Activated CD4-positive, alpha-beta T cell treated with anti-CD3 and anti-CD28 coated beads, Interleukin-2, Interleukin-6, amounts not matched to agents 100 ng/mL and 50 ng/mL, durations not matched to agents 16 hours and 8 hours (primary cell): ENCODE measurements at regions not wholly inside any gene's neighbourhood (a gene's known extent, or its start where the extent isn't known, plus 50 kb on each side); places are given as distances from the start of the nearest gene placed in this dataset.

Experiments used
- DNase-seq: peaks from one replicate; pipeline ENCODE4 v3.0.0-alpha.2; 2020

DNA sequence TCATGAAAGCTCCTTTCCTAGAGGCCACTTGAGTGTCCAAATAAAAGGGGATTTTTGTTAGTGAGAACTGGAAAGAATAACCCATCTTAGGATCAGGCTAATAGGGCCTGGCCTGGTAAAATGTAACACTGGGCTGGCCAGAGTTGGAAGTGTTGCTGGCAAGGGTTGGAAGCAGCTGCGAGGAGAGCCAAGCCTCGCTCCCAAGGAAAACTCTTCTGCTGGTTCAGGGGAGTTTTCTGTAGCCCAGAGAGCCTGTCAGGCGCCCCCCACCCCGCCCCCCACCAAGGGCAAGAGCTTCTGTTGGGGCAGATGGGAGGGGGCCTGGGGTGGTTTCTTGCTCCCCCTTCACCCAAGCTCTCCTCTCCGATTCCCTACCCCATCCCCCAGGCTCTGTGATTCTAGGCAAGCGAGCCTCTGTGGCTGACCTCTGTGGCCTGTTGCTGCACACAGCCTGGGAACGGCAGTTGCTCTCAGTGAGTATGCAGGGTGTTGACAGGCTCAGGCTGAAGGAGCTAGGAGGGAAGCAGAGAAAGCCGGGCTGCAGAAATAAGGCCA is 547.8 kb downstream of the CCDC171 start:
- DNase-seq = no peak

DNA sequence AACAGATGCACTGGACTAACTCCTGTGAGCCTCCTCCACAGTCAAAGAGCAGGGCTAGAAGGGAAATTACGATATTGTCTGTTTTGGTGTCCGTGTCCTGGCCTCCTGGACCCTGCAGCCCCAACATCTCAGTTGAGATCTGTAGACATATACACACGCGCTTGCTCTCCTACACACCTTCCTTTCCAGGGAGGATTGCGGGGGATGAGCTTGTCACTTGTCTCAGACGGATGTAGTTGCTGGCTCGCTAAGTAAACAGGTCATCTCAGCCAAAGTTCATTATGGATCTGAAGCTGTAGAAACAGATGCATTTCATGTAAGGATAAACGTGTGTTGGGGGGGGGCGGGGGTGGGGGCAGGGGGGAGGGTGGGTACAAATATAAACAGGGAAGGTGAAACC is 549.3 kb downstream of the CCDC171 start:
- no peak for DNase-seq

DNA sequence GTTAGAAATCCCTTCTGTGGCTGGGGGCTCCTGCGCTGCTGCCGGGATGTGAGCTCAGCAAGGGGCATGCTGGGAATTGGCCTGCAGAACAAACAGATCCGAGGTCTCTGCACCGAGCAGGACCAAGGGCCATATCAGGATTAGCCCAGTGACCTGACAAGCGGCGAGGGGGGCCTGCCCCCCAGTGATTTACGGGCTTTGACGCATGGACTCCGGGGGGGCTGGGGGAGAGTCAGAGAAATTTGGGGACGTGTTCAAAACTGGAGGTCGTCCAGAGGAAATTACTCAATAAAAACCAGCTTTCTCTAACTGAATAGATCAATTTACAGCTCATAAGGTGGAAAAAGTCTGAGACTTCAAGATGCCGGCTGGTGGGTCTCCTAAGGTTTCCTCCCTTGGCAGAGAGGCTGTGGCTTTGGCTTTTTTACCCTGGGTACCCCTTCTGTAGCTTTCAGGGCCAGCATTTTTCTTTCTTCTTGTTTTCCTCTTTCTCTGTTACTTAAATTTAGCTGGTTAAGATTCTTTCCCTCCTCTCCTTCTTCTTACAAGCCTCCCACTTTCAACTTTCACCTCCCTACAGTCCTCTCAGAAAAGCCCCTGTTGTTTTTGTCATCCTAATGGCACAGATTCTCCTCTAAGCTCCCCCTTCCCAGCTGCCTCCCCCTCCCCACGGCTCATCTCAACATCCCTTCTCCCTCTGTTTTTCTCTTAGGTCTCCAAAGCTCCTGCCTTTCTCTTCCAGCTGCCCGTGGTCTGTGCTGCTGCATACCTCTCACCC is 551.0 kb downstream of the CCDC171 start:
- DNase-seq = no peak

DNA sequence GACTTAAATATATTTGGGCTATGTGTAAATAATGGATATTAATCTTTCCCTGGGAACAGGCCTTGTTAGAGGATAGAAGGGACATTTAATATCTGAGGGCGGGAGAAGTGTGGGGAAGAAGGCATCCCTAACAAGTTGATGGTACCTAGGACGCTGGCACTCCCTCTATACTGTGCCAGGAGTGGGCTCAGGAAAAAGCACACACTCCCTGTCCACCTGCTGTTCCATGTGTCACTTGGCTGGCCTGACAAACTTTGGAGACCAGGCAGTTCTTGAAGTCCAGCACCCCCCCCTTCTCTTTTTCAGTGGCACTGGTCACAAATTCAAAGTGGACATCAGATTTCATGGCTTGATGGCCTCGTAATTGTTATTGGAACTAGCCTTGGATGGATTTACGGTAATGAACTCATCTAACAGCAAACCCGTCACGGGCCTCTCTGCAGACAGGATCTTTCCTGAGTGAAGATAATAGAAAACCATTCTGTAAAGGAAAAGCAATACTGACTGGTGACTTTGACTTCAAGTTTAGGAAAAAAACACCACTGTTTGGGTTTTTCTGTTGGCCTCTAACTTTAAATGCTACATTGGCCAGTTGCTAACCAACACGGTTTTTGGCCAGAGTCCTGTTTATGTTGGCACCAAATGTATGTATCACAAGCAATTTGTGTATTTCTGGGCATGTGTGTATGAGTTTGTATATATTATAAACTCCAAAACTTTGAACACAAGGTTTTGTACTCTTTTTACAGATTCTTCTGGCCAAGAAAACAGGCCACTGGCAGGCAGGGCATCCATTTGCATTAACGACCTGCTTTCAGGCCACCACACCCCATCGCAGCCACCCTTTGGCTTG is 552.6 kb downstream of the CCDC171 start:
- no peak for DNase-seq

DNA sequence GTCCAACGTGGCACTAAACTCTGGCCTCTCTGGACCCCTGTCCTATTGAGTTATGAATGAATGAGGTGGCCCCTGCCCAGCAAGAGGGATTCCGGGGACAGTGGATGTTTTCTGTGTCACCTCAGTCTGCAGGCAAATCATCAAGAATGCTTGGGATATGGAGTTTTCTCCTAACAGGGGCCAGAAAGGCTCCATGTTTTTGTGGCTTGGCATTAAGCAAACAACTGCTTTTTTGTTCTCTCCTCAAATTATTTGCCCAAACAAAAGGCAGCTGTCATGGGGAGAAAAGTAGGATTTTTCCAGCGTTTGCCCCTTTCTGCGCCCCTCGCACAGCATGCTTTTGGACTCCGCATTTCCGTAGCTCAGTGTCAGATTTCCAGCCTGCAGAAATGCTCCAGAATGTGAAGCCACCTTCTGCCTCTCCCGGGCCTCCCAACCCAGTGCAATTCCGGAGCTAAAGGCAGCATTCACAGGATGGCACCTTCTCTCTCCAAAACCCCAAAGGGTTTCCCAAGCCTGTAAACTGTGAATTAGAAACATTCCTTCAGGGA is 553.3 kb downstream of the CCDC171 start:
- no peak for DNase-seq

DNA sequence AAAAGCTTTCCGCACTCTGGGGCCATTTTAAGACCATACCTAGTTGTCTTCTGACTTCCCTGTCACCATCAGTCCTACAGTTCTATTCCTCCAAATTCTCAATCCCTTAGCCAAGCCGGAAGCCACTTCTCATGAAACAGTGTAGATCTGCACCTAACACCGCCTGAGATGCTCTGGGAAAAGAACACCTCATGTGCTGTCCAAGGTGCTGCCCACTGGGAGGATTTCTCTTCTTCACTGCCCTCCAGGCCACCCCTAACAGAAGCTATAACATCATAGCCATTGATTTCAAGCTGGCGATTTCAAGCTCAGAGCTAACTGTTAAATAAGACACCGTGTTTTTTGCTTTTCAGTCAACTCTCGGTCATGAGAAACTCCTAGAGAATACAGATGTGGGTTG is 559.3 kb downstream of the CCDC171 start:
- no peak for DNase-seq

DNA sequence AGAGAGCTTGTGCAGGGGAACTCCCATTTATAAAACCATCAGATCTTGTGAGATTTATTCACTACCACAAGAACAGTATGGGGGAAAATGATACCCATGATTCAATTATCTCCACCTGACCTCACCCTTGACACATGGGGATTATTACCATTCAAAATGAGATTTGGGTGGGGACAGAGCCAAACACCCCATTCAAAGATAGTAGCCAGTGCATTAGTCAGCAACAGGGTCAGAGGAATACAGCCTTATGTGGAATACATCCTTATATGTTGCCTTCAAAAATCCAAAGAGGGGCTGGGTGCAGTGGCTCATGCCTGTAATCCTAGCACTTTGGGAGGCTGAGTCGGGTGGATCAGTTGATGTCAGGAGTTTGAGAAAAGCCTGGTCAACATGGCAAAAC is 563.2 kb downstream of the CCDC171 start:
- no peak for DNase-seq

DNA sequence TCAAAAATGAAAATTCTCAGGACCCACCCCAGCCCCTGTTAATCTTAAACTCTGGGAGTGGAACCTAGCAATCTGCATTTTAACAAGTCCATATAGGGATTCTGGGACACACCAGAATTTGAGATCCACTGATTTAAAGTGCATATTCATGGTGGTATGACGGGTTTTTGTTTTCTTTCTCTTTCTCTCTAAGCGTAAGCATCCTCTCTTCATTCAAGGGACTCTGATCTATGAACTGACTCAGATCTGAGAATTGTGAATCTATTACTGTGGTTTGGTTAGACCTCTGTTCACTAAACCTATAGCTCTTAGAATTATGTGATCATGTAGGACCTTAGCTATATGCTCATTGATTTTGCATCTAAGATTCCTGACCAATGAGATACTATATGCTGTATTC is 565.2 kb downstream of the CCDC171 start:
- no peak for DNase-seq

DNA sequence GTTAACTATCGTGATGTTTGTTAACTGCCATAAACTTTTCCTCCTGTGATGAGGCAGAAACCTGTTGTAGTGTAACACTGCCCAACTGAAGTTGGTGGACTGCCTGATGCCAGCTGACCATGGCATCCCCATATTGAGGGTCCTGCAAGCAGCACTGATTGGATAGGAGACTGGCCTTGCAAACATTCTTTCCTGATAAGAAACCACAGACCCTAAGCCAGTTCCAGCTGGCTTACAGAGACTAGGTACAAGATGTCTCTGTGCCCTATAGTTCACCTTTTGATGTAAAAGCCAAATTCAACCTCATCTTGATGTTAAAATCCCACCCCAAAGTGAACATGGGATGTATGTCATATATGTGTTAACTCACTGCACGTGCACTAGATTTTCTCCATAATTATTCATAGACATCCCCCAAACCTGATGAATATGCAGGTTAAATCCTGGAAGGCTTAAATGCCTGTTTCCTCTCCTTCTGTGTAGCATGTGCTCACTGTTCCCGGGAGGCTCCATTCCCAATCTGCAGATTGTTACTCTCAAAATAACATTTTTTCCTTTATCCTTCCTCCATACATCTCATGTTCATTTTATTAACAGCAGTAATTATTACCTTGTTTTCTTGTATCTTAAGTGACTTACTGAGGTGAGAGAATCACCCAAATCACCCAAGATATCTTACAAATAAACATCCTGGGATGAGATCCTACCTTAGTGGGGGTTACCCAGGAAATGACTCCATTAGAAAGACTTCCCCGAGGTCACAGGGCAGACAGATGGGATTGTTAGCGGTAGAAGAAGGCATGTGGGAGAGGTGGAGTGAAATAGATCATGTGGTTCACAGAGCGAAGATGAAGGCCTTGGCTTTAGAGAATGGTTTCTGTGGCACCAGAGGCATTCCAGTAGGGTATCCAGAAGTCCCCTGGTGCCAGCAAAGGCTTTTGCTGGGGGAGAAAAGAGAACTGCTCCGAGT is 566.7 kb downstream of the CCDC171 start:
- no peak for DNase-seq

DNA sequence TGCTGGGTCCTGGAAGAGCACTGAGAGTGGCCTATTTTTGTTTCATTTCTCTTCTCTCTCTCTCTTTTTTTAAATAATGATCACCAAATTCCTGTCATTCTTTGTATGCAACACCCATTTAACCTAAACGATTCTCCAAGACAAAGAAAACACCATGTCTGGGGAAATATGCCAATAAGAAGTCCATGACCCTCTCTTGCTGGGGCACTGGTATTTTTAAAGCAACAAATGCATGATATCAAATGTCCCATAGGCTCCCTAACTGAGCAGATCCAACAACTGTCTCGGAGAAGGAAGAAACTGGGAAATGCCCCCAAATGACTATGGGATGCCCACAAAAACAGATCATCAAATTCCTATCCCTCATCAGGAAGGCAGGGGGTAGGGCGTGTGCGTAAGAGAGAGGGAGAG is 567.4 kb downstream of the CCDC171 start:
- no peak for DNase-seq

DNA sequence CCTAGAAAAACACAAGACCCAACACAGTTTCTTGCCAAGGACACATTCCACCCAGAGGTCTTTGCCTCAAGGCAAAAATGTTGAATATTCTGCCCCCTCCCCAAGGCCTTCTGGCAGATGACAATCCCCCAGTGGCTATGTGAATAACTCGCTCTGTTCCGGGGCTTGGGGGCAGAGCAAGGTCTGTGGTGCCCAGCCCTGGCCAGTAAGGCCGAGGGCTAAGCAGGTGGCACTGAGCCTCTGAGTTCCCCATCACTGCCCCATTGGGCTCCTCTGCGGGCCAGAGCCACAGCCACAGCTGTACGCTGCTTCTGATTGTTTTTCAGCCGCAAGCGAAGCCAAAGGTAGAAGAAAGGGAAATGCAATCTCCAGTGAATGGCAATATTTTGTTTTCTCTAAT is 567.9 kb downstream of the CCDC171 start:
- no peak for DNase-seq

DNA sequence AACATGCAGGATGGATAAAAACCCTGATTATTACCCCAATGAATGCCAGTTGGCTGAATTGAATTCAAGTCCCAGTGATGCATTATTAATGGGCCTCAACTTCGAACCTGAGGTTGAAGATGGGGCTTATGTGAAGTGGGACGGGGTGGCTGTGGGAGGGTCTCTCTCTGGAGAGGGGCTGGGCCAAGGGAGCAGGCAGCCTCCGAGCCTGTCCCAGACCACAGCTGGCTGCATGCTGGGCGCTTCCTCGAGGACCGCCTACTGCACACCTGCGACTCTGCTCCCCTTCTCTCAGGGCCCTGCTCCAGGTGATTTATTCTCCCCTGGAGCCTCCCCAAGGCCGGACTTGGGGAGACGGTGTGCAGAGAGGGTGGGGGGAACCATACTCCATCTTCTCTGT is 568.3 kb downstream of the CCDC171 start:
- DNase-seq = no peak

DNA sequence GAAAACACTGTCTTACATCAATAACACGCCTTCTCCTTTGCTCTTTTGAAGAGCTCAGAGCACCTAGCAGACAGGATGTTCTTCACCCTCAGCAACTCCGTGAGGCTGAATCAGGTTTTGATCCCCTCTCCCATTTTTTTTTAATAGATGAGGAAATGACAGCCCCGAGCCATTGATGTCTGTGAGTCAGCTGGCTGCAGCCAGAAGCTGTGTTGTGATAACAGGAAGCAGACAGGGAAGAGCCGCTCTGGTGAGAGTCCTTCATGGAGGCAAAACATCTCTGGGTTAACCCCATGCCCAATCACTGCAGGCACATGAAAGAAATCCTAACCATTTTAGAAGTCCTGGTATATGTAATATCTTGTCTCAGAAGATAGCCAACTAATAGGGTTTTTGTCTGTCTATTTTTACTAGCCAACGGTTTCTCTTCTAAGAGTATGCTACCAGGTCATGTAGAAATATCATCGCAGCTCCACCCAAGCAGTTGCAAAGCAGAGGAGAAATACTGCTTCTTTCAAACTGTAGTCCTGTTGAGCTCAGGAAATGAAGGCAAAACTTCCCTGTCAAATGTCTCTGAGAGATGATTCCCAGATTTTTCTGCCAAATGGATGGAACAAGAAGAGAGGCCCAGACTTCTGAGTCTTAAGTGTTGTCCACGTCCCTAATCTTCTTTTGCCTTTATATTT is 568.9 kb downstream of the CCDC171 start:
- no peak for DNase-seq

DNA sequence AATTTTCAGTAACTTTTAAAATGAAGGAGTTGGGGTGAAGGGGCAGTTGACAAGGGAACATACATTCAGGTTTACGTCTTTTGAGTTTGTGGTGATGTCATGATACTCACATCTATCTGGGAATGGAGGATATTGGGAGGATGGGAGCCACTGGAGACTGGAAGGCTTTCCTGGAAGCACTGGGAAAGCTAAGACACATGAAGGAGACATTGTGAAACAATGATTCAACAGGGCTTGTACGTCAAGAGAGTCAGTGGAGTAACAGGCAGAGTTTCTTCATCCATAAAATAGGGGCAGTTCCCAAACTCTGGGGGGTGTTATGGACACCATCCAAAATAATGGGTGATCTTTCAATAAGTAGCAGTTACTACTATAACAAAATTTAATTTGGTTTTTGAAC is 572.8 kb downstream of the CCDC171 start:
- no peak for DNase-seq

DNA sequence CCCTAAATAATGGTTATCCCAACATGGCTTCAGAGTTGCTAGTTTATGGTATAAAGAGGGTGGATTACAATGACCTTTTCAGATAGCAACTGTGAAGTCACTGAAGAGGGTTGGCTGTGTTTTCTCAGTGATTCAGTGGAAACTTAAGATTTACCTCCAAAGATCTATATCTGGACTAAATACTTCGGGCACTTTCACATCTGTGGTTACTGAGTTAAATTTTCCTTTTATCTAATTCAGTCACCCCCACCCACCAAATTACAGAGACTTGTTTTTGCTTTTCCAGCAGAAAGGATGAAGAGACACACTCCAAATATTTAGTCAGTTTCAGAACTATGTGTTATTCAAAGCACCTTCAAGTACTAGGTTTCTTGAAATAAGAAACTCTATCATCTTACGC is 573.2 kb downstream of the CCDC171 start:
- DNase-seq = no peak

DNA sequence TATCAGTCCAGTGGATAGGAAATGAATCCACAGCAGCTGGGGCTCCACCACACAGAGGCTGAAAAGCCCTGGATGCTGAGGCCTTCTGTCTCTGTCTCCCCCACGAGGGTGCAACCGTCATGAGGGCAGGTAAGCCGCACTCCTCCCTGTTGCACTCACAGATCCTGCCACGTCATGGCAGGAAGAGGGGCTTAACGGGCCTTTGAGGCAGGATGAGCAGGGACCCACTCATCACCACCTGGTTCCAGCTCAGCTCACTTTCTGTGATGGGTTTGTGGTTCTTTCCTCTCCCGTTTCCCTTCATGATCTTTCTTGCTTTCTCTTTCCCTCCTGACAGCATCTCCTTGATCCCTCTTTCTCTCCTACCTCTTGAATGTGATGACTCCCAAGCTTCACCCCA is 575.2 kb downstream of the CCDC171 start:
- no peak for DNase-seq

DNA sequence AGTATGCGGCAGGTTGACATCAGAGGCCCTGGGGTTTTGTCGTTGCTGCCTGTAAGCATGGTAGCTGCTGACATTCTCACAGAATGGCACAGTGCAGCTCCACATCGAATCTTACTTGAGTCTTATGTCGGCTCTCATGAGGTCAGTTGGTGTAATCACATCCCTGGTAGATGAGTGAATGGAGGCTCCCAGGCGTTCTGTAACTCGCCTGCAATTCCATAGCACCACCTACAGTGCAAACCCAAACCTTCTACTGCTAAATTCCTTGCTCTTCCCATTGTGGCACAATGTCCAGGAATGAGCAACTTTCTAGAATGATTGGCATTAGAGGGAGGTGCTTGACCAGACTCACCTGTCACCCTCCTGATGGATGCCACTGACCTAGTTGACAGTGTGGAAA is 578.4 kb downstream of the CCDC171 start:
- no peak for DNase-seq

DNA sequence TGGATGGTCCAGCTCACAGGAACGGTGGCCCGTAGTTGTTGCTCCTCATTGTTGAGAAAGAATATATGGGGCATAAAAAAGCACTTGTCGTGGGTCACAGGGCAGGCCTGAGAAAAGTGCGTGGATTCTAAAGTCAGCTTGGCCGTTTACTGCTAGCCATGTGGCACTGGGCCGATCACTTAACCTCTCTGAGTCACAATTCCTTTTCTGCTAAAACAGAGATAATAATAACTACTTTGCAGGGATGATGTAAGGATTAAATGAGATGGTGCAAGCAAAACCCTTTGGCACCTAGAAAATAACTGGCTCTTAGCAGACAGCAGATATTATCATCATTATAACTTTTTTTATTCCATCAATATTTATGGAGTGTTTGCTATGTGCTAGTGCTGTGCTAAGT is 579.7 kb downstream of the CCDC171 start:
- no peak for DNase-seq

DNA sequence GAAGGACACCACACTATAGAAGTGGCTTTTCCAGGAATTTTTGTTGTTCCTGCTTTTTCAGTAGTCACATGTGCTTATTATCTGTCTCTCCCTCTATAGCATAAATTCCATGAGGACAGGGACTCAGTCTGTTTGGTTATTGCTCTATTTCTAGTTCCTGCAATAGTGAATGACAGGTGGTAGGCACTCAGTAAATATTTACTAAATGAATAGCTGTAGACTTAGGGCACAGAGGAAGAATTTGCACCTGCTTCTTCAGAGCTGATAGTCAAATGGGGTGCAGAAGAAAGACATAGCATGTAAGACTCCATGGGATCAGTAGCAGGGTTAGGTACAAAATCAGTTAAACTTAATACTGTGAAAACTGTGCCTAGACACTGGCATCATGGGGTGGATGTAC is 580.2 kb downstream of the CCDC171 start:
- no peak for DNase-seq

DNA sequence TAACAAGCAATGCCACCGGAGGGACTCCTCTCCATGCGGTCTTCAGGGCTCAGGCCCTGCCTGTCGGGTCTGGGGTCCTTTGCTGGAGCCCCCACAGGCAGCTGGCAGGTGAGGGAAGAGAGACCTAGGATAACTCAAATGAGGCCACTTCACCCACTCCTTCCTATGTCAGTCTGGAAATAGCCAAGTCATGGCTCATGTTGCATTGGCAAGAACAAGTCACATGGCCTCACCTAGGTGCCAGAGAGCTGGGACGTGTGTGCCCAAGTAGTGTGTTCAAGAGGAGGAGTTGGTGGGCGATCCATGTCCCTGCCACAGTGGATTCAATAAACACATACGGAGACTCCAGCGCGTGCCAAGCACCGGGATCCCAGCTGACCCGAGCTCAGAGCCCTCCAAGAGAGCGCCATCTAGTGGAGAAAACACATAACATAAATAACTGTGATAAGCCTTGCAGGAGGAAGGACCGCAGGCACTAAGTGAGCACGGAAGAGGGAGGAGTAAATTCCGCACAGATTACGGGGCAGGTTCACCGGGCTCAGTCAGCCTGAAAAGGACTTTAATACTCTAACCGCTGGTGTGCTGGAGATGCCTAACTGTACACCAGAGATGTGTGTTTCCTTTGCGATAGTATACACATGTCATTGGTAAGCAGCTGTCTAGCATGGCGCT is 580.8 kb downstream of the CCDC171 start:
- peak; percentile 58 for DNase-seq

DNA sequence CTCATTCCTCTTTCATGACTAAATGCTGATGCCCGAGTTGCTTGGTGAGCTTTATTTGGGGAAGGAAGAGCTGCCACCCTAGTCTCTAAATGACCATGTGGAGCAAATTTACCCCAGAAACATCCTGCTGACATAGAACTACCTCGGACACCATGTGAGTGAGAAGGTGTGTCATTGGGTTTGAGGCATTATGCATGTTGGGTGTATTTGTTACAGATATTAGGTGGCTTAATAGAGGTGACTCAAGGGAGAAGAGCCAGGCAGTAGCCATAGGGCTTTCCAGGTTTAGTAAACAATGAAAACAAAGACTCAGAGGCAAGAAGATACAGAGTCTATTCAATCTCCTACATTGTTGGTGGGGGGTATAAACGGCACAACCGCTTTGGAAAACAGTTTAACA is 581.5 kb downstream of the CCDC171 start:
- no peak for DNase-seq
